H1 (cell line): ENCODE measurements at regions not wholly inside any gene's neighbourhood (a gene's known extent, or its start where the extent isn't known, plus 50 kb on each side); places are given as distances from the start of the nearest gene placed in this dataset.

Experiments
- GABPA ChIP-seq: IDR thresholded peaks from 2 replicates; pipeline ENCODE4 v1.6.1; 2011; ENCODE audit warnings: mild to moderate bottlenecking, low read length, moderate library complexity, borderline replicate concordance; ENCODE audit not compliant: insufficient read depth
- POLR2A ChIP-seq, 2 experiments: IDR thresholded peaks; 1 replicate in 1 of 2; 2 replicates in 1 of 2; pipeline ENCODE4 v1.6.1; 2011; ENCODE audit warnings: low read depth in 2 of 2, low read length in 2 of 2, mild to moderate bottlenecking in 2 of 2; ENCODE audit errors: control extremely low read depth in 1 of 2
- TF ChIP-seq, protein P1 (sequence below), 3 experiments: IDR thresholded peaks; 1 replicate in 2 of 3; 2 replicates in 1 of 3; pipeline versions ENCODE4 v1.5.1 to v1.6.1; 2011; ENCODE audit warnings: low read length in 3 of 3, mild to moderate bottlenecking in 3 of 3, inconsistent platforms in 2 of 3, low read depth in 1 of 3, moderate library complexity in 1 of 3; ENCODE audit not compliant: insufficient read depth in 1 of 3; ENCODE audit errors: control extremely low read depth in 1 of 3

DNA sequence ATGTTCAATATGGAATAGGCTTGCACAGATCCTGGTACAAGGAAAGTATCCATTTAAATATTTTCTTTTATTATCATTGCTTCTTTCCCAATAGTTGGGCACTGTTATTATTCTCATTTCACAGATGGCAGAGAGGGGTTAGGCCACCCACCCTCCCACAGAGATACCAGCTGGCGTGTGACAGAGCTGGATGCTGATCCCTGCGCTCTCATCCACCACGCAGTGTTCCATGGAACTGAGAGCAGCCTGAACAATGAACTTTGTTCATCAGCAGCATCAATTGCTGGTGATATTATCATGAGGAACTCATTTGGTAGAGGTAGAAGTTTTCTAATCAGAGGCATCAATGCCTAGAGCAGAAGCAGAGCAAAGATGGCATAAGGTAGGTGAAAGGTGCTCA lies 227.9 kb downstream of the ESM1 start:
- TF ChIP-seq, protein P1, sequence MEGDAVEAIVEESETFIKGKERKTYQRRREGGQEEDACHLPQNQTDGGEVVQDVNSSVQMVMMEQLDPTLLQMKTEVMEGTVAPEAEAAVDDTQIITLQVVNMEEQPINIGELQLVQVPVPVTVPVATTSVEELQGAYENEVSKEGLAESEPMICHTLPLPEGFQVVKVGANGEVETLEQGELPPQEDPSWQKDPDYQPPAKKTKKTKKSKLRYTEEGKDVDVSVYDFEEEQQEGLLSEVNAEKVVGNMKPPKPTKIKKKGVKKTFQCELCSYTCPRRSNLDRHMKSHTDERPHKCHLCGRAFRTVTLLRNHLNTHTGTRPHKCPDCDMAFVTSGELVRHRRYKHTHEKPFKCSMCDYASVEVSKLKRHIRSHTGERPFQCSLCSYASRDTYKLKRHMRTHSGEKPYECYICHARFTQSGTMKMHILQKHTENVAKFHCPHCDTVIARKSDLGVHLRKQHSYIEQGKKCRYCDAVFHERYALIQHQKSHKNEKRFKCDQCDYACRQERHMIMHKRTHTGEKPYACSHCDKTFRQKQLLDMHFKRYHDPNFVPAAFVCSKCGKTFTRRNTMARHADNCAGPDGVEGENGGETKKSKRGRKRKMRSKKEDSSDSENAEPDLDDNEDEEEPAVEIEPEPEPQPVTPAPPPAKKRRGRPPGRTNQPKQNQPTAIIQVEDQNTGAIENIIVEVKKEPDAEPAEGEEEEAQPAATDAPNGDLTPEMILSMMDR (IDR thresholded peaks at IDR 0.05; ENCODE audit: control extremely low read depth in 1 of 3, insufficient read depth in 1 of 3, low read depth in 1 of 3, low read length in 3 of 3), result no peak
- no peak for TF ChIP-seq GABPA
- no peak for TF ChIP-seq POLR2A (IDR thresholded peaks at IDR 0.05; ENCODE audit: control extremely low read depth in 1 of 2, low read depth in 2 of 2, low read length in 2 of 2)
